Ishikawa (cell line): ENCODE measurements at regions not wholly inside any gene's neighbourhood (a gene's known extent, or its start where the extent isn't known, plus 50 kb on each side); places are given as distances from the start of the nearest gene placed in this dataset.

Experiments
- EP300 ChIP-seq: IDR thresholded peaks from 2 replicates; pipeline ENCODE4 v1.6.1; 2012; ENCODE audit warnings: borderline replicate concordance
- RAD21 ChIP-seq: IDR thresholded peaks from 2 replicates; pipeline ENCODE4 v1.6.1; 2012; ENCODE audit warnings: low read depth
- REST ChIP-seq: IDR thresholded peaks from 2 replicates; pipeline ENCODE4 v1.6.1; 2012; ENCODE audit warnings: low read depth, mild to moderate bottlenecking

- no peak for TF ChIP-seq RAD21
- no peak for TF ChIP-seq REST
- no peak for TF ChIP-seq EP300
Measured at GRCh38 chr4:64105903-64106302, 303.3 kb downstream of the TECRL start.
